ENCODE measurements at regions not wholly inside any gene's neighbourhood (a gene's known extent, or its start where the extent isn't known, plus 50 kb on each side); places are given as distances from the start of the nearest gene placed in this dataset.

- Mint-ChIP-seq H3K36me3 (ENCODE audit: low read depth) (peaks cover 10% of the 10 kb centered on the region; the same call in 2 of the 3 replicates), H3K27me3 (ENCODE audit: insufficient read depth, low read depth, poor library complexity) (peaks cover 3% of the 10 kb centered on the region), H3K9me3 (peaks cover 12% of the 10 kb centered on the region), H3K27ac (no peak overlapping the region), H3K4me1 (peaks cover 3% of the 10 kb centered on the region; the same call in 2 of the 3 replicates), H3K4me3 (no peak overlapping the region)
- no peak for TF ChIP-seq REST (IDR thresholded peaks at IDR 0.05; ENCODE audit: unreplicated experiment)
- H3K27ac ChIP-seq (ENCODE audit: low read depth), result no peak overlapping the region
- H3K79me2 ChIP-seq (replicated peaks; ENCODE audit: insufficient read depth), result no peaks in the 10 kb centered on the region
- no peak overlapping the region for H3K4me2 ChIP-seq
- no peaks in the 10 kb centered on the region for H3K27me3 ChIP-seq (ENCODE audit: insufficient read depth)
- no peak overlapping the region for H2AFZ ChIP-seq
- ATAC-seq, result no peak
- H3K36me3 ChIP-seq (ENCODE audit: insufficient read depth), result no peaks in the 10 kb centered on the region
- H3K4me1 ChIP-seq (ENCODE audit: insufficient read depth), result no peaks in the 10 kb centered on the region
- no peak overlapping the region for H3K4me3 ChIP-seq
- DNase-seq (ENCODE audit: low spot score), result no peak
- no peaks in the 10 kb centered on the region; the same call in 1 of the 2 replicates for H3K9me2 ChIP-seq (ENCODE audit: insufficient read depth)
- H3F3A ChIP-seq (replicated peaks; ENCODE audit: low read depth), result no peaks in the 10 kb centered on the region
- H4K20me1 ChIP-seq (replicated peaks; ENCODE audit: insufficient read depth), result no peaks in the 10 kb centered on the region
Observed at GRCh38 chr7:45294559-45294958, 137.0 kb downstream of the RAMP3 start.

GRCh38 chr7:45295222-45295621, 137.6 kb downstream of the RAMP3 start:
- Histone ChIP-seq H3K27me3 (ENCODE audit: insufficient read depth) (no peaks in the 10 kb centered on the region), H3K27ac (ENCODE audit: low read depth) (no peak overlapping the region), H3K4me2 (no peak overlapping the region), H3K79me2 (replicated peaks; ENCODE audit: insufficient read depth) (no peaks in the 10 kb centered on the region), H4K20me1 (replicated peaks; ENCODE audit: insufficient read depth) (no peaks in the 10 kb centered on the region), H2AFZ (no peak overlapping the region), H3K36me3 (ENCODE audit: insufficient read depth) (no peaks in the 10 kb centered on the region), H3K4me1 (ENCODE audit: insufficient read depth) (no peaks in the 10 kb centered on the region), H3F3A (replicated peaks; ENCODE audit: low read depth) (no peaks in the 10 kb centered on the region), H3K9me2 (ENCODE audit: insufficient read depth) (no peaks in the 10 kb centered on the region; the same call in 1 of the 2 replicates), H3K4me3 (no peak overlapping the region)
- Mint-ChIP-seq H3K4me3 (no peak overlapping the region), H3K27ac (no peak overlapping the region), H3K9me3 (peaks cover 6% of the 10 kb centered on the region), H3K4me1 (peaks cover 3% of the 10 kb centered on the region; the same call in 2 of the 3 replicates), H3K27me3 (ENCODE audit: insufficient read depth, low read depth, poor library complexity) (peaks cover 3% of the 10 kb centered on the region), H3K36me3 (ENCODE audit: low read depth) (peaks cover 3% of the 10 kb centered on the region; the same call in 2 of the 3 replicates)
- DNase-seq (ENCODE audit: low spot score) (no peak), ATAC-seq (no peak)
- no peak for TF ChIP-seq ZNF331 (CRISPR knock-in tag; IDR thresholded peaks at IDR 0.05; ENCODE audit: low read depth)
- TF ChIP-seq REST (IDR thresholded peaks at IDR 0.05; ENCODE audit: unreplicated experiment), result no peak
- TF ChIP-seq STAT1 (IDR thresholded peaks at IDR 0.05; ENCODE audit: unreplicated experiment), result no peak
- TF ChIP-seq EZH2phosphoT487 (IDR thresholded peaks at IDR 0.05; ENCODE audit: unreplicated experiment), result no peak
- no peak for TF ChIP-seq CTCF (conservative IDR thresholded peaks at IDR 0.05; ENCODE audit: low read depth in 2 of 2)
- TF ChIP-seq ZNF114 (CRISPR knock-in tag; IDR thresholded peaks at IDR 0.05), result no peak
- no peak for TF ChIP-seq ETS1 (IDR thresholded peaks at IDR 0.05)
- TF ChIP-seq CREB1 (CRISPR knock-in tag; IDR thresholded peaks at IDR 0.05; ENCODE audit: low read depth), result no peak

All from GM23338 (cell line).